Common myeloid progenitor, CD34-positive (primary cell): ENCODE measurements at regions not wholly inside any gene's neighbourhood (a gene's known extent, or its start where the extent isn't known, plus 50 kb on each side); places are given as distances from the start of the nearest gene placed in this dataset.
"Not testable (repeated sequence)": the region's sequence is repeated elsewhere in the genome, so short reads cannot be mapped to it uniquely, and the experiment has no call there.

Experiments
- CTCF ChIA-PET: fragments of 350-600 bp; sonication (Branson Sonifier 250); formaldehyde crosslinking; loops from one replicate; lab custom pipeline; 2021; ENCODE audit warnings: antibody characterized with exemption; lab: Charles Lee
- POLR2A ChIA-PET: fragments of 350-600 bp; sonication (Branson Sonifier 250); formaldehyde crosslinking; loops from one replicate; lab custom pipeline; 2021; ENCODE audit warnings: antibody characterized with exemption; lab: Charles Lee
- DNase-seq, 3 donors: peaks; one replicate each; pipeline versions ENCODE4 v3.0.0 to v3.0.0-alpha.2; 2013
- H3K27ac ChIP-seq, 2 experiments: 1 replicate in 1 of 2; 2 replicates in 1 of 2; pipeline ENCODE4 v1.7.0; 2013; ENCODE audit warnings: inconsistent platforms in 2 of 2, low read length in 2 of 2, mild to moderate bottlenecking in 2 of 2, low read depth in 1 of 2, moderate library complexity in 1 of 2; ENCODE audit not compliant: severe bottlenecking in 2 of 2, insufficient read depth in 1 of 2, poor library complexity in 1 of 2
- H3K27me3 ChIP-seq, 5 experiments: replicated peaks in 2 of 5; 1 replicate in 3 of 5; 2 replicates in 2 of 5; pipeline versions ENCODE4 v1.6.1 to v1.7.0; 2013; ENCODE audit warnings: low read length in 4 of 5, mild to moderate bottlenecking in 2 of 5, moderate library complexity in 2 of 5, inconsistent platforms in 1 of 5; ENCODE audit not compliant: insufficient read depth in 5 of 5, control insufficient read depth in 4 of 5
- H3K36me3 ChIP-seq, 4 experiments: 1 replicate in 2 of 4; 2 replicates in 2 of 4; pipeline versions ENCODE4 v1.6.1 to v1.7.0; 2013; ENCODE audit warnings: low read length in 3 of 4, control low read depth in 1 of 4, mild to moderate bottlenecking in 1 of 4; ENCODE audit not compliant: control insufficient read depth in 4 of 4, insufficient read depth in 4 of 4
- H3K4me1 ChIP-seq, 4 experiments: 1 replicate in 3 of 4; 2 replicates in 1 of 4; pipeline versions ENCODE4 v1.6.1 to v1.7.1; 2013; ENCODE audit warnings: low read length in 3 of 4, mild to moderate bottlenecking in 3 of 4, control low read depth in 1 of 4, inconsistent platforms in 1 of 4, moderate library complexity in 1 of 4; ENCODE audit not compliant: control insufficient read depth in 4 of 4, insufficient read depth in 4 of 4; ENCODE audit errors: control extremely low read depth in 1 of 4
- H3K4me3 ChIP-seq, 7 experiments: 1 replicate in 4 of 7; 2 replicates in 3 of 7; pipeline versions ENCODE4 v1.5.1 to v1.7.0; 2013; ENCODE audit warnings: mild to moderate bottlenecking in 7 of 7, low read length in 6 of 7, moderate library complexity in 6 of 7, inconsistent platforms in 2 of 7, low read depth in 2 of 7, control low read depth in 1 of 7; ENCODE audit not compliant: insufficient read depth in 4 of 7, control insufficient read depth in 1 of 7; ENCODE audit errors: extremely low read depth in 1 of 7
- H3K9me3 ChIP-seq, 5 experiments: 1 replicate in 4 of 5; 2 replicates in 1 of 5; pipeline versions ENCODE4 v1.6.1 to v1.7.1; 2013; ENCODE audit warnings: low read length in 4 of 5, mild to moderate bottlenecking in 2 of 5, inconsistent platforms in 1 of 5, low read depth in 1 of 5, moderate library complexity in 1 of 5; ENCODE audit not compliant: control insufficient read depth in 4 of 5, insufficient read depth in 2 of 5; ENCODE audit errors: control extremely low read depth in 1 of 5
- WGBS: methylation state at CpG from one replicate; pipeline ENCODE4 v1.1.5; 2013; ENCODE audit not compliant: insufficient coverage; 5-methylcytosine and 5-hydroxymethylcytosine counted together

DNA sequence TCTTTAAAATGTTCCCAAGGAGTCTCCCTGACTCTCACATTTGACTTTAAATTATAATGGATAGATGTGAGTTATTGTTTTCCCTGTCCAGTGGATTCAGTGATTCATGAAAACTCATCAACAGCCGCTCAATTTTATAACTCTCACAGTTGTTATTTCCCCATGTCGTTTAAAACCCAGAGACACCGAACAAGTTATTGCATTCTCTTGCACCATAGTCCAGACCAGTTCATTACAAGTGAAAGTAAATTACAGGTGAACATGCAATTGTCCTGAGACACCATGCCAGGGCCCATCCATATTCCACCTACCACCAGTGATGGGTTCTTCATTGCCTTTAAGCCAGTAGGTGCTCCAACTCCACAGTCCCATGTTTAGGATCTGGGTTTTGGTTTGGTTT lies 85.7 kb upstream of the CMKLR1 start:
- no CpG with 5 or more reads among the region's 3 CpGs for WGBS
- POLR2A ChIA-PET = no interaction called here
- Histone ChIP-seq H3K4me3 (no peak overlapping the region), H3K27me3 (peaks cover 0 to 9% (median 3%) of the 10 kb centered on the region in 5 experiments), H3K9me3 (no peaks in the 10 kb centered on the region), H3K36me3 (no peaks in the 10 kb centered on the region), H3K27ac (no peak overlapping the region), H3K4me1 (no peaks in the 10 kb centered on the region)
- DNase-seq = no peak
- CTCF ChIA-PET = no interaction called here

DNA sequence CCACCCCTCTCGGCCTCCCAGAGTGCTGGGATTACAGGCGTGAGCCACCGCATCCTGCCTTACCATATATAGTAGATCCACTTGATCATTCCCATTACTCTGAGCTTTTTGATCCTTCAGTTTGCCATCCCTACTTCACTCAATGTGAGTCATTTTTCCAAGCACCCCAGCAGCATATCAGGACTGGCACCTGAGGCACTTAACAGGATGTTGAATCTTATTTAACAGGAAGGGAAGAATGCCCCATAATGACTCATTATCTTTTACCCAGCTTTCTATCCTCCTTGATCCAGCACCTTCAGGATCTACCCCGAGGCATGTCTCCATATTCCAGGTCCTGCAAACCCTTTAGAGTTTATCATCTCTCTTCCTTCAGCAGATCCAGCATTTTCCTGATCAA lies 84.9 kb upstream of the CMKLR1 start:
- ChIA-PET POLR2A (no interaction called here), CTCF (no interaction called here)
- no peaks in the 10 kb centered on the region for H3K36me3 ChIP-seq
- no peak for DNase-seq
- H3K4me1 ChIP-seq = no peaks in the 10 kb centered on the region
- no peaks in the 10 kb centered on the region for H3K9me3 ChIP-seq
- H3K4me3 ChIP-seq = no peak overlapping the region
- WGBS = 97% methylated on average over 4 of the region's 4 CpGs
- H3K27me3 ChIP-seq = peaks cover 0 to 9% (median 3%) of the 10 kb centered on the region in 5 experiments
- no peak overlapping the region for H3K27ac ChIP-seq

DNA sequence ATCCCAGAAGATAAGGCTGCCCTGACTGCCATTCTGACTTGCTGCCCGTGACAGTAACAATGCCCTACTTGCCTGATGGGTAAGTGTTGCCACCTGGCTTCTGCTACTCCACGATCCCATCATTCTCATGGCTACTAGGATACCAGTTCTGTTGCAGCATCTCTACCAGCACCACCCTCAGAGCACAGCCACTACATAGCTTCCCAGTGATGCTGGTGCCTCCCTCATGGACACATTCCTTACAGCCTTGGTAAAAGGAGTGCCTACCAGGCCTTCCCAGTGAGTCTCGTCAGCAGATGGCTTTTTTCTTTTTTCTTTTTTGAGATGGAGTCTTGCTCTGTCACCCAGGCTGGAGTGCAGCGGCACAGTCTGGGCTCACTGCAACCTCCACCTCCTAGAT lies 84.4 kb upstream of the CMKLR1 start:
- DNase-seq = no peak
- no peak overlapping the region for H3K4me3 ChIP-seq
- H3K27ac ChIP-seq = no peak overlapping the region
- H3K9me3 ChIP-seq = no peaks in the 10 kb centered on the region
- no peaks in the 10 kb centered on the region for H3K36me3 ChIP-seq
- H3K27me3 ChIP-seq = peaks cover 0 to 8% (median 3%) of the 10 kb centered on the region in 5 experiments
- 90% methylated on average over 3 of the region's 4 CpGs for WGBS
- POLR2A ChIA-PET = no interaction called here
- H3K4me1 ChIP-seq = no peaks in the 10 kb centered on the region
- CTCF ChIA-PET = interaction anchor here (0.6 kb wide), 1 partner anchor 23 kb away, joined by 3 read pairs; no protein-coding TSS in a partner anchor

DNA sequence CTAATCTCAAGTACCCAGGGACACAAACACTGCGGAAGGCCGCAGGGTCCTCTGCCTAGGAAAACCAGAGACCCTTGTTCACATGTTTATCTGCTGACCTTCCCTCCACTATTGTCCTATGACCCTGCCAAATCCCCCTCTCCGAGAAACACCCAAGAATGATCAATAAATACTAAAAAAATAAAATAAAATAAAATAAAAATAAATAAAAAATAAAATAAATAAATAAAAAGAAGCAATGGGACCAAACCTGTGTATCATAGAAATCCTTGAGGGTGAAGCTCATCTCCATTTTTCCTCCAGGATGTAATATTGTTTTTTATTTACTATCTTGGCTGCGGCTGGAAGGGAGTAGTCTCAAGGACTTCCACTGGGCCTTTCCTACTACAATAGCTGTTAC lies 82.0 kb upstream of the CMKLR1 start:
- DNase-seq, H3K36me3 ChIP-seq, H3K9me3 ChIP-seq, CTCF ChIA-PET, H3K27me3 ChIP-seq, POLR2A ChIA-PET, H3K4me1 ChIP-seq, H3K4me3 ChIP-seq, H3K27ac ChIP-seq: not testable (repeated sequence)
- no CpG with 5 or more reads among the region's 4 CpGs for WGBS

DNA sequence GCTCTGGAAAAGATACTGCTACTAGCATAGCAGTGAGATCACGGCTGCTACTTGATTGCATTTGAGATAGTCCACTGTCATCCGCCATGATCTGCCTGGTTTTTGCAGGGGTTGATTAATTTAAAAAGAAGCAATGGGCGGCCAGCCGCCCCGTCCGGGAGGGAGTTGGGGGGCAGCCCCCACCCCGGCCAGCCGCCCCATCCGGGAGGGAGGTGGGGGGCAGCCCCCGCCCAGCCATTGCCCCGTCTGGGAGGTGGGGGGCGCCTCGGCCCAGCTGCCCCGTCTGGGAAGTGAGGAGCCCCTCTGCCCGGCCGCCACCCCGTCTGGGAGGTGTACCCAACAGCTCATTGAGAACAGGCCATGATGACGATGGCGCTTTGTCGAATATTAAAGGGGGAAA lies 81.3 kb upstream of the CMKLR1 start:
- H3K27ac ChIP-seq, H3K4me1 ChIP-seq, H3K36me3 ChIP-seq, POLR2A ChIA-PET, H3K9me3 ChIP-seq, H3K4me3 ChIP-seq, CTCF ChIA-PET, DNase-seq, H3K27me3 ChIP-seq: not testable (repeated sequence)
- WGBS = 95% methylated on average over 12 of the region's 20 CpGs

DNA sequence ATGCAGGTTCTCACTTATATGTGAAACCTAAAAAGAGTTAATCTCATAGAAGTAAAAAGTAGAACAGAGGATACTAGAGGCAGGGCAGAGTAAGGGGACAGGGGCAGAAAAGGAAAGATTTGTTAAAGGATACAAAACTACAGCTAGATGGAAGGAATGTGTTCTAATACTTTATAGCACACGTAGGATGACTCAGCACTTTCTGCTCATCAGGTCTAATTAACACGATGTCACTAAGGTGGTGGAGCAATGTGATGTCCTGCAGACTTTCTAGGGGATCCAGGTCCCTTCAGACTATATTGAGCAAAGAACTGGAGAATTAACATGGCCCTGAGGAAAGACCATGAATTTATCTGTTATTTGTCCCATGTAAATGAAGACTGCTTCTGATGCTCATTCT lies 80.8 kb upstream of the CMKLR1 start:
- ChIA-PET CTCF (no interaction called here), POLR2A (no interaction called here)
- peak in 2 of 3 donors; percentile 17 to 22 for DNase-seq
- no peaks in the 10 kb centered on the region for H3K4me1 ChIP-seq
- H3K27ac ChIP-seq = no peak overlapping the region
- no peak overlapping the region for H3K4me3 ChIP-seq
- 75% methylated on average over 2 of the region's 2 CpGs for WGBS
- no peaks in the 10 kb centered on the region for H3K36me3 ChIP-seq
- peaks cover 0 to 2% (median 0%) of the 10 kb centered on the region in 5 experiments for H3K9me3 ChIP-seq
- peaks cover 0 to 3% (median 0%) of the 10 kb centered on the region in 5 experiments for H3K27me3 ChIP-seq

DNA sequence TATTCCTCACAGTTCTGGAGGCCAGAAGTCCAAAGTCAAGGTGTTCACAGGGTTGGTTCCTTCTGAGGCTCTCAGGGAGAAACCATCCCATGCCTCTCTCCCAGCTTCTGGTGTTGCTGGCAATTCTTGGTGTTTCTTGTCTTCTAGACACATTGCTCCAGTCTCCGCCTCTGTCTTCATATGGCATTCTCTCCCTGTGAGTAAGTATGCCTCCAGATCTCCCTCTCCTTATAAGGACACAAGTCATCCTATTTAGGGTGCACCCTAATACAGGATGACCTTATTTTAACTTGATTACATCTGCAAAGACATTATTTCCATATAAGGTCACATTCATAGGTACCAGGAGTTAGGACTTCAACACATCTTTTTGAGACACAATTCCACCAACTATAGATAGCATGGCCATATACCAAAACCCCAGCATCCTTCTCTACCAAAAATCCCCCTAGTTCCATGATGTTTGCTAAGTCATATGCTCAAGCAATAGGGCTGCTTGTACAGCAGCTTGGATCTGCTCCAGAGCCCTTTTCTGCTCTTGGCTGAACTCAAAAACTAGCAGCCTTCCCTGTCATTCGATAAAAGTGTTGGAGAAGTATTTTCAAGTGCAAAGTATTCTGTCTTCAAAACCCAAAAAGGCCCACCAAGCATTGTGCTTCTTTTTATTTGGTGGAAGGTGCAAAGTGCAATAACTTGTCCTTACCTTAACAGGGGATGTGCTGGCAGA lies 79.2 kb upstream of the CMKLR1 start:
- H3K36me3 ChIP-seq = no peaks in the 10 kb centered on the region
- H3K9me3 ChIP-seq = peaks cover 0 to 2% (median 0%) of the 10 kb centered on the region in 5 experiments
- ChIA-PET POLR2A (no interaction called here), CTCF (interaction anchor here (0.9 kb wide), 1 partner anchor 10 kb away, joined by 5 read pairs; no protein-coding TSS in a partner anchor)
- DNase-seq = no peak
- no peaks in the 10 kb centered on the region for H3K4me1 ChIP-seq
- no peak overlapping the region for H3K4me3 ChIP-seq
- 100% methylated on average over 1 of the region's 2 CpGs for WGBS
- H3K27ac ChIP-seq = no peak overlapping the region
- H3K27me3 ChIP-seq = peaks cover 0 to 8% (median 3%) of the 10 kb centered on the region in 5 experiments
